Midbrain (tissue), 1 donor: ENCODE measurements at regions not wholly inside any gene's neighbourhood (a gene's known extent, or its start where the extent isn't known, plus 50 kb on each side); places are given as distances from the start of the nearest gene placed in this dataset.
"Not testable (repeated sequence)": the region's sequence is repeated elsewhere in the genome, so short reads cannot be mapped to it uniquely, and the experiment has no call there.

Experiments used
- DNase-seq: peaks from one replicate; lab custom pipeline; 2025; lab: John Stamatoyannopoulos, UW

- DNase-seq, result not testable (repeated sequence)
Measured at GRCh38 chr2:215889240-215889969, 123.9 kb downstream of the MREG start.

- no peak for DNase-seq
Measured at GRCh38 chr2:215888680-215889079, 124.7 kb downstream of the MREG start.

- no peak for DNase-seq
Measured at GRCh38 chr2:215887303-215887702, 126.0 kb downstream of the MREG start.

- DNase-seq, result no peak
Measured at GRCh38 chr2:215886022-215886421, 127.3 kb downstream of the MREG start.

- no peak for DNase-seq
Measured at GRCh38 chr2:215885536-215885935, 127.8 kb downstream of the MREG start.

DNA sequence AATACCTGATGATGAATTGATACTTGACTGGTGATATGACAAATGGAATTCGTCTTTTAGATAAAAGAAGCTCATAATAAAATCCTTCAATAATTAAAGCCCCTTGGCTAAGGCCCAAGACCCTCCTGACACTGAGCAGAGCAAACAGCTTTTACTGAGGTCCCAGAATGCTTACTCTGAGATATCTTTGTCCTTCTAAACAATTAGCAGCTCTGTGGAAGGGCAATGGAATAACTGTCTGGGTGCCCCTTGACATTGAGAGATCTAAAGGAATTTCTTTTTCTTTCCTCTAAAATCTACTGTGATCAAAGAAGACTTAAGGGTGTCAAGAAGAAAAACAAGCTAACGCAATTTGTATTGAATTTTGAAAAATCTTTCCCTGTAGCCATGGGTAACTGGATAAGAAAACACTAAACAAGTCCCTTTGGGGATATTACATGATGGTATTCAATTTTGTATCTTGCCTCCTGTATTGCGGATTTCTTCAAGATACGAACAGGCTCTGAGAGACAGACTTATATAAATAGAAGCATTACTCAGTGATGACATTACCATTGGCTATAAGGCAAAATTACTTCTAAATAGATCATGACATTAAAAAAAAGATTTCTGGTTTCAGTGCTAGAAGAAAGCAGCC, 128.8 kb downstream of the MREG start:
- DNase-seq, result no peak

DNA sequence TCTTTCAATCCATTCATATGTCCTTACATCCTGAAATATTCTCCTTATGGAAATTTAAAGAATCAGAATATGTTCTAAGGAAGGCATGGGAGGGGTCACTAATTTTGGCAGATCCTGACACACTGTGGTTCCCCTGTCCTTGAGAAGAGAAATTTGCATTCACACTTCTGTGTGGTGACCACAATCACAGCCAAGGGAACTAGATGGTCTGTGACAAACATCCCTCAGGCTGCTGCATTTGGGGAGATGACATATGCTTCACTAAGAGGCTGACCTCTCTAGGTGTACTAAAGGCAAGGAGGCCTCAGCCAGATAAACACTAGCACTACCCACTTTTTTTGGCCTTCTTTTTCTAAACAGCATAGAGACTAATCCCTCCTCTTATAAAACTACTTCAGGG, 129.6 kb downstream of the MREG start:
- DNase-seq, result no peak

DNA sequence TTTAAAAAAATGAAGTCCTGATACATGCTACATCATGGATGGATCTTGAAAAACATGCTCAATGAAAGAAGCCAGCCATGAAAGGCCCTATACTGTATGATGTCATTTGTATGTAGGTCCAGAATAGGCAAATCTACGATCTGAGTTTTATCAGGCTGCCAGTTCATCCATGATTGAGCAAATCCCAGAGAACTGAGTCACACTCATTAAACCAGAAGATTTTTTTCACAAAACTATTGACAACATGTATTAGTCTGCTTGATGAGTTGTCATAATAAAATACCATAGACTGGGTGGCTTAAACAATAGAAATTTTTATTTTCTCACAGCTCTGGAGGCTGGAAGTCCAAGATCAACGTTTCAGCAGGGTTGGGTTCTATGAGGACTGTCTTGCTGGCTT, 130.7 kb downstream of the MREG start:
- DNase-seq, result no peak

DNA sequence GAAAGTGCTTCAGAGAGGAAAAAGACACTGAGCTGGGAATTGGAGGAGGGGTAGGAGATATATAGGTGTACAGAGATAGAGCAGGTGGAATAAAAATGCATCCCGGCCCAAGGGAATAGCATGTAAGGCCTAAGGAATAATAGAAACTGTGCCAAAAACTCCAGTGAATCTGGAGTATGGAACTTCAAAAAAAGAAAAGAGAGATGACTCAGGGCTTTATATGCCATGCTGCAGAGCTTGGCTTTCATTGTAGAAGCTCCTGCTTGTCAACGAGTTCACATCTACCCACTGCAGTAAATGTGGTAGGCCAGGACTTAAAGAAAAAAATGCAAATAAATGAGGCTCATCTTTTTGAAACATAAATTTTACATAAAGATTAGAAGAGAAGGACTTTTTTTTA, 131.8 kb downstream of the MREG start:
- DNase-seq, result no peak

GRCh38 chr2:215880970-215881369, 132.4 kb downstream of the MREG start:
- DNase-seq, result no peak

- DNase-seq, result no peak
Measured at GRCh38 chr2:215879977-215880940, 133.1 kb downstream of the MREG start.

- no peak for DNase-seq
Measured at GRCh38 chr2:215879331-215879730, 134.0 kb downstream of the MREG start.

GRCh38 chr2:215878476-215879063, 134.8 kb downstream of the MREG start:
- no peak for DNase-seq

GRCh38 chr2:215876937-215877238, 136.5 kb downstream of the MREG start:
- DNase-seq, result no peak

GRCh38 chr2:215876139-215876936, 137.0 kb downstream of the MREG start:
- DNase-seq, result no peak

- DNase-seq, result no peak
Measured at GRCh38 chr2:215874418-215874817, 138.9 kb downstream of the MREG start.

- no peak for DNase-seq
Measured at GRCh38 chr2:215870986-215871385, 142.4 kb downstream of the MREG start.

- DNase-seq, result no peak
Measured at GRCh38 chr2:215870088-215870490, 143.3 kb downstream of the MREG start.

- no peak for DNase-seq
Measured at GRCh38 chr2:215868846-215869543, 144.4 kb downstream of the MREG start.

- DNase-seq, result no peak
Measured at GRCh38 chr2:215866606-215867005, 146.7 kb downstream of the MREG start.

DNA sequence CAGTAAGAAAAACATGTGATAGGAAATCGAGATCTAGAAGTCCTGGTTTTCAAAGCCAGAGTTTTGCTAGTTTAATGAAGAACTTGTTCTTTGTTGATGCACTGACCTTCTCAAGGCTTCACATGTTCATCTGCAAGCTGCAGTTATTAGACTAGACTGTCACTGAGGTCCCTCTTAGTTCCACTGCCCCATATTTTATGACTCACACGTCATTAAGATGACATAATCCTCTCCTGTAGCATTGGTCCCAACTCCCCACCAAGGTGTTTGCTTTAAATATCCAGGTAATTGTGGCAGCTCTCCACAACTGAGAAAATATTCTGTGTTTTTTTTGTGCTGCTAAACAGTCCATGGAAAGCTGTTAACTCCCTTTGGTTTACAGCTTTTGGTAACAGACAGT, 149.7 kb downstream of the MREG start:
- DNase-seq, result no peak
